Tibial nerve (tissue), 4 donors: ENCODE measurements at regions not wholly inside any gene's neighbourhood (a gene's known extent, or its start where the extent isn't known, plus 50 kb on each side); places are given as distances from the start of the nearest gene placed in this dataset.

Experiments
- EP300 ChIP-seq, 2 donors: sonication (generic); formaldehyde crosslinking; IDR thresholded peaks; one replicate each; pipeline ENCODE4 v1.6.1; 2017; ENCODE audit warnings: antibody characterized with exemption in 2 of 2, mild to moderate bottlenecking in 1 of 2
- POLR2A ChIP-seq, 2 donors: fragments of 450-650 bp; IDR thresholded peaks; one replicate each; pipeline ENCODE4 v1.6.1; 2017; ENCODE audit warnings: antibody characterized with exemption in 2 of 2, mild to moderate bottlenecking in 2 of 2, moderate library complexity in 2 of 2
- TF ChIP-seq, protein P1 (sequence below), 5 experiments: fragments of 200-600 bp in 3 of 5; fragments of 450-650 bp in 2 of 5; sonication (generic) in 3 of 5; IDR thresholded peaks; one replicate each; pipeline ENCODE4 v1.5.1; 2016 to 2019; ENCODE audit warnings: antibody characterized with exemption in 5 of 5, mild to moderate bottlenecking in 3 of 5, moderate library complexity in 2 of 5

DNA sequence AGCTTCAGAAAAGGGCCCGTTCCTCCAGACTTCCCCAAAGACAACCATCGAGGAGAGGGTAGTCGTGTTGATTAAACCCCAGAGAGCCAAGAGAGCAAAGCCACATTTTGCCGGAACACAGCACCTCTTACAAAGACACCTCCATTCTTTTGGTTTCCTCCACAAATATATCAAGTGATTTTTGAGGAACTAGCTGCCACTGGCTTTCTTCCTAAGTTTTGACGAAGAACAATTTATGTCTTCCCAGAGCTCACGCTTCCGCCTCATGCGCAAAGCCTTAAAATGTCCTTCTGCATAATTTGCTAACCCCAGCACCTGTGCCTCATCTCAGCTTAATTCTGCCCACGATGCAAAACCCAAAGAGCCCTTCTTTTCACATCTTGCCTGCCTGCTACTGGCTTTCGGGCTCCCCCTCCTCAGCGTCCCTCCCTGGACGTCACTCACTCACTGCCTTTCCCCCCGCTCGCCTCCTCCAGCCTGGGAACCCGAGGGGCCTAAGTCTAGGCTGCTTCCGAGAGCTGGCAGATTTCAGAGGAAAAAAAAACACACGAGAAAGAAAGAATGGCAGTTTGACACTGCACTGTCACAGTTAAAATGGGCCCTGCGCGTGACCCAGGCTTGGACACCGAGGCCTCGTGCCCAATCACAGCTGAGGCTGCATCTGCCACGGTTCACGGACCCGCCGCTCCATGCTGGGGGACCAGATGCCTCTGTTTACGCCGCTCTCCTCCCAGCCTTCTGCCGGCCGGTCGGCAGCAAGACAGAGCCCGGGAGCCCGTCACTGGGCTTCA, 77.6 kb upstream of the IFNAR2 start:
- TF ChIP-seq, protein P1, sequence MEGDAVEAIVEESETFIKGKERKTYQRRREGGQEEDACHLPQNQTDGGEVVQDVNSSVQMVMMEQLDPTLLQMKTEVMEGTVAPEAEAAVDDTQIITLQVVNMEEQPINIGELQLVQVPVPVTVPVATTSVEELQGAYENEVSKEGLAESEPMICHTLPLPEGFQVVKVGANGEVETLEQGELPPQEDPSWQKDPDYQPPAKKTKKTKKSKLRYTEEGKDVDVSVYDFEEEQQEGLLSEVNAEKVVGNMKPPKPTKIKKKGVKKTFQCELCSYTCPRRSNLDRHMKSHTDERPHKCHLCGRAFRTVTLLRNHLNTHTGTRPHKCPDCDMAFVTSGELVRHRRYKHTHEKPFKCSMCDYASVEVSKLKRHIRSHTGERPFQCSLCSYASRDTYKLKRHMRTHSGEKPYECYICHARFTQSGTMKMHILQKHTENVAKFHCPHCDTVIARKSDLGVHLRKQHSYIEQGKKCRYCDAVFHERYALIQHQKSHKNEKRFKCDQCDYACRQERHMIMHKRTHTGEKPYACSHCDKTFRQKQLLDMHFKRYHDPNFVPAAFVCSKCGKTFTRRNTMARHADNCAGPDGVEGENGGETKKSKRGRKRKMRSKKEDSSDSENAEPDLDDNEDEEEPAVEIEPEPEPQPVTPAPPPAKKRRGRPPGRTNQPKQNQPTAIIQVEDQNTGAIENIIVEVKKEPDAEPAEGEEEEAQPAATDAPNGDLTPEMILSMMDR (IDR thresholded peaks at IDR 0.05): no peak
- no peak for TF ChIP-seq EP300 (IDR thresholded peaks at IDR 0.05)
- no peak for TF ChIP-seq POLR2A (IDR thresholded peaks at IDR 0.05)
